ENCODE measurements at regions not wholly inside any gene's neighbourhood (a gene's known extent, or its start where the extent isn't known, plus 50 kb on each side); places are given as distances from the start of the nearest gene placed in this dataset.
"Not testable (repeated sequence)": the region's sequence is repeated elsewhere in the genome, so short reads cannot be mapped to it uniquely, and the experiment has no call there.

- DNase-seq, result no peak
Observed at GRCh38 chr5:60437308-60437707, 262.7 kb downstream of the DEPDC1B start.

- no peak for DNase-seq
Observed at GRCh38 chr5:60436518-60436917, 263.4 kb downstream of the DEPDC1B start.

- no peak for DNase-seq
Observed at GRCh38 chr5:60435808-60436207, 264.2 kb downstream of the DEPDC1B start.

GRCh38 chr5:60426189-60426588 lies 273.8 kb downstream of the DEPDC1B start:
- not testable (repeated sequence) for DNase-seq

- not testable (repeated sequence) for DNase-seq
Observed at GRCh38 chr5:60420773-60421172, 279.2 kb downstream of the DEPDC1B start.

- no peak for DNase-seq
Observed at GRCh38 chr5:60417500-60418181, 282.3 kb downstream of the DEPDC1B start.

- DNase-seq, result no peak
Observed at GRCh38 chr5:60415443-60415842, 284.5 kb downstream of the DEPDC1B start.

GRCh38 chr5:60410427-60410826 lies 289.5 kb downstream of the DEPDC1B start:
- DNase-seq, result no peak

GRCh38 chr5:60404171-60404570 lies 295.8 kb downstream of the DEPDC1B start:
- no peak for DNase-seq

GRCh38 chr5:60403343-60404006 lies 296.5 kb downstream of the DEPDC1B start:
- DNase-seq, result no peak

GRCh38 chr5:60402161-60402785 lies 297.7 kb downstream of the DEPDC1B start:
- DNase-seq, result no peak

- no peak for DNase-seq
Observed at GRCh38 chr5:60401526-60401925, 298.4 kb downstream of the DEPDC1B start.

- DNase-seq, result no peak
Observed at GRCh38 chr5:60399507-60399906, 300.5 kb downstream of the DEPDC1B start.

- DNase-seq, result no peak
Observed at GRCh38 chr5:60395712-60396329, 304.1 kb downstream of the DEPDC1B start.

GRCh38 chr5:60387051-60387440 lies 312.9 kb downstream of the DEPDC1B start:
- no peak for DNase-seq

GRCh38 chr5:60386436-60387050 lies 313.4 kb downstream of the DEPDC1B start:
- DNase-seq, result no peak

- DNase-seq, result peak; percentile 2
Observed at GRCh38 chr5:60382716-60383115, 317.2 kb downstream of the DEPDC1B start.

- DNase-seq, result no peak
Observed at GRCh38 chr5:60379907-60380306, 320.1 kb downstream of the DEPDC1B start.

GRCh38 chr5:60377826-60378225 lies 322.1 kb downstream of the DEPDC1B start:
- DNase-seq, result no peak

GRCh38 chr5:60376860-60377259 lies 323.1 kb downstream of the DEPDC1B start:
- DNase-seq, result no peak

- no peak for DNase-seq
Observed at GRCh38 chr5:60374409-60374808, 325.6 kb downstream of the DEPDC1B start.

GRCh38 chr5:60372786-60373185 lies 327.2 kb downstream of the DEPDC1B start:
- DNase-seq, result no peak

GRCh38 chr5:60371065-60371464 lies 328.9 kb downstream of the DEPDC1B start:
- DNase-seq, result no peak
